ENCODE measurements at regions not wholly inside any gene's neighbourhood (a gene's known extent, or its start where the extent isn't known, plus 50 kb on each side); places are given as distances from the start of the nearest gene placed in this dataset.

- Histone ChIP-seq H3K27ac (no peak overlapping the region), H3K27me3 (no peaks in the 10 kb centered on the region), H3K4me3 (no peak overlapping the region), H3K4me1 (no peaks in the 10 kb centered on the region), H3K9me3 (peaks cover 8 to 33% of the 10 kb centered on the region in 2 donors), H3K36me3 (no peaks in the 10 kb centered on the region)
- TF ChIP-seq CTCF (IDR thresholded peaks at IDR 0.05): no peak
- DNase-seq (ENCODE audit: low spot score): no peak
Measured at GRCh38 chr5:40172721-40173120, 507.0 kb upstream of the PTGER4 start.

GRCh38 chr5:40171971-40172370 is 507.7 kb upstream of the PTGER4 start:
- Histone ChIP-seq H3K9me3 (peaks cover 6 to 26% of the 10 kb centered on the region in 2 donors), H3K4me1 (no peaks in the 10 kb centered on the region)

GRCh38 chr5:40167283-40167682 is 512.4 kb upstream of the PTGER4 start:
- Histone ChIP-seq H3K36me3 (no peaks in the 10 kb centered on the region), H3K27ac (no peak overlapping the region), H3K9me3 (peaks cover 0 to 18% of the 10 kb centered on the region in 2 donors), H3K27me3 (no peaks in the 10 kb centered on the region), H3K4me1 (no peaks in the 10 kb centered on the region), H3K4me3 (no peak overlapping the region)
- no peak for TF ChIP-seq CTCF (IDR thresholded peaks at IDR 0.05)
- no peak for DNase-seq (ENCODE audit: low spot score)

More at GRCh38 chr5:40171971-40172370, 507.7 kb upstream of the PTGER4 start:
- H3K27ac ChIP-seq: no peak overlapping the region
- no peaks in the 10 kb centered on the region for H3K36me3 ChIP-seq
- no peak overlapping the region for H3K4me3 ChIP-seq
- H3K27me3 ChIP-seq: no peaks in the 10 kb centered on the region
- no peak for DNase-seq (ENCODE audit: low spot score)
- TF ChIP-seq CTCF (IDR thresholded peaks at IDR 0.05): no peak

- Histone ChIP-seq H3K36me3 (no peaks in the 10 kb centered on the region), H3K4me3 (no peak overlapping the region), H3K27me3 (no peaks in the 10 kb centered on the region), H3K4me1 (no peaks in the 10 kb centered on the region), H3K27ac (no peak overlapping the region), H3K9me3 (peaks cover 0 to 18% of the 10 kb centered on the region in 2 donors)
- DNase-seq (ENCODE audit: low spot score): no peak
- no peak for TF ChIP-seq CTCF (IDR thresholded peaks at IDR 0.05)
Measured at GRCh38 chr5:40166802-40167201, 512.9 kb upstream of the PTGER4 start.

GRCh38 chr5:40165789-40166728 is 513.7 kb upstream of the PTGER4 start:
- Histone ChIP-seq H3K9me3 (peaks cover 0 to 18% of the 10 kb centered on the region in 2 donors), H3K4me3 (no peak overlapping the region), H3K4me1 (no peaks in the 10 kb centered on the region), H3K27me3 (no peaks in the 10 kb centered on the region), H3K27ac (no peak overlapping the region), H3K36me3 (no peaks in the 10 kb centered on the region)
- no peak for DNase-seq (ENCODE audit: low spot score)
- no peak for TF ChIP-seq CTCF (IDR thresholded peaks at IDR 0.05)

Measured in right atrium auricular region (tissue), 2 donors.